ENCODE measurements at regions not wholly inside any gene's neighbourhood (a gene's known extent, or its start where the extent isn't known, plus 50 kb on each side); places are given as distances from the start of the nearest gene placed in this dataset.

GRCh38 chr2:205868773-205869333 is 186.6 kb downstream of the NRP2 start:
- Mint-ChIP-seq H3K36me3 (ENCODE audit: low read depth, unreplicated experiment) (no peaks in the 10 kb centered on the region), H3K9me3 (ENCODE audit: unreplicated experiment) (no peaks in the 10 kb centered on the region), H3K4me3 (ENCODE audit: unreplicated experiment) (no peak overlapping the region), H3K27ac (ENCODE audit: unreplicated experiment) (no peak overlapping the region), H3K27me3 (ENCODE audit: unreplicated experiment) (peaks cover 3% of the 10 kb centered on the region), H3K4me1 (ENCODE audit: unreplicated experiment) (peaks cover 4% of the 10 kb centered on the region)
- TF ChIP-seq CTCF (IDR thresholded peaks at IDR 0.05; ENCODE audit: unreplicated experiment), result no peak
- no peak for DNase-seq (ENCODE audit: low spot score)

- H3K36me3 Mint-ChIP-seq (ENCODE audit: low read depth, unreplicated experiment), result no peaks in the 10 kb centered on the region
- no peak for TF ChIP-seq CTCF (IDR thresholded peaks at IDR 0.05; ENCODE audit: unreplicated experiment)
- H3K4me3 Mint-ChIP-seq (ENCODE audit: unreplicated experiment), result no peak overlapping the region
- DNase-seq (ENCODE audit: low spot score), result no peak
- H3K27ac Mint-ChIP-seq (ENCODE audit: unreplicated experiment), result no peak overlapping the region
- H3K4me1 Mint-ChIP-seq (ENCODE audit: unreplicated experiment), result peaks cover 4% of the 10 kb centered on the region
- H3K9me3 Mint-ChIP-seq (ENCODE audit: unreplicated experiment), result no peaks in the 10 kb centered on the region
- peaks cover 3% of the 10 kb centered on the region for H3K27me3 Mint-ChIP-seq (ENCODE audit: unreplicated experiment)
These were observed 185.8 kb downstream of the NRP2 start for GRCh38 chr2:205868053-205868452.

DNA sequence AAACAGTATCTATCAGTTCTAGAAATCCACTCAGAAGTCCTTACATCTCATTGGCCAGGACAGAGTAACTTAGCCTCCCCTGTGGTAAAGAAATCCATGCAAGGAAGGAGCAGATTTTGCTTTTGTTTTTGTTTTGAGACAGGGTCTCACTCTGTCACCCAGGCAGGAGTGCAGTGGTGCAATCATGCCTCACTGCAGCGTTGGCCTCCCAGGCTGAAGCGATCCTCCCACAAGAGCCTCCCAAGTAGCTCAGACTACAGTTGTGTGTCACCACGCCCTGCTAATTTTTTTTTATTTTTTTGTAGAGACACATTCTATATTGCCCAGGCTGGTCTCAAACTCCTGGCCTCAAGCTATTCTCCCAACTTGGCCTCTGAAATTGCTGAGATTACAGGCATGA is 185.1 kb downstream of the NRP2 start:
- TF ChIP-seq CTCF (IDR thresholded peaks at IDR 0.05; ENCODE audit: unreplicated experiment), result no peak
- no peak overlapping the region for H3K27ac Mint-ChIP-seq (ENCODE audit: unreplicated experiment)
- no peak for DNase-seq (ENCODE audit: low spot score)
- peaks cover 4% of the 10 kb centered on the region for H3K4me1 Mint-ChIP-seq (ENCODE audit: unreplicated experiment)
- H3K4me3 Mint-ChIP-seq (ENCODE audit: unreplicated experiment), result no peak overlapping the region
- H3K36me3 Mint-ChIP-seq (ENCODE audit: low read depth, unreplicated experiment), result no peaks in the 10 kb centered on the region
- peaks cover 3% of the 10 kb centered on the region for H3K27me3 Mint-ChIP-seq (ENCODE audit: unreplicated experiment)
- no peaks in the 10 kb centered on the region for H3K9me3 Mint-ChIP-seq (ENCODE audit: unreplicated experiment)

DNA sequence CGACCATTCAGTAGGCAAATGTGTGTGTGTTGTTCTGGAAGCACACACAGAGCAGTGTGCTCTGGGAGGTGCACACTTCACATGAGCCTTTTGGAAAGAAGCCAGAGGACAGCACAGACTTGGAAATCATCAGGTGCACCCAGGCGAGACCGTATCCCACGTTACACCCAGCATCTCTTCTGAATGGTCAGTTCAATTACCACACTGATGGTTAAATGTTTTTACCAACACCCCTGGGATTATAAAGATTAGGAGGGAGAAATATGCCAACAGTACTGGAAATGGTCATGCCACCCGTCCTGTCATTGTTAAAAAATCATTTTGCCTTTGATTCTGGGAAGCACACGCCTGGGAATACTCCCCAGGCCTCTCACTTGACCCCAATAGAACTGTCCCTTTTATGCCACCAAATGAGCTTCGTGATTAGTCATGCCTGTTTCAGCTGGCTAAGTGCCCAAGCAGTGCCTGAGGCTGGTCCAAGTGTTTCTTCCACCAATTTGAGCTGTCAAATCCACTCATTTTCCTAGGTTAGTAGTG is 183.7 kb downstream of the NRP2 start:
- H3K27ac Mint-ChIP-seq (ENCODE audit: unreplicated experiment), result no peak overlapping the region
- no peaks in the 10 kb centered on the region for H3K36me3 Mint-ChIP-seq (ENCODE audit: low read depth, unreplicated experiment)
- H3K4me3 Mint-ChIP-seq (ENCODE audit: unreplicated experiment), result no peak overlapping the region
- TF ChIP-seq CTCF (IDR thresholded peaks at IDR 0.05; ENCODE audit: unreplicated experiment), result no peak
- no peaks in the 10 kb centered on the region for H3K9me3 Mint-ChIP-seq (ENCODE audit: unreplicated experiment)
- H3K4me1 Mint-ChIP-seq (ENCODE audit: unreplicated experiment), result peaks cover 4% of the 10 kb centered on the region
- peaks cover 3% of the 10 kb centered on the region for H3K27me3 Mint-ChIP-seq (ENCODE audit: unreplicated experiment)
- no peak for DNase-seq (ENCODE audit: low spot score)

DNA sequence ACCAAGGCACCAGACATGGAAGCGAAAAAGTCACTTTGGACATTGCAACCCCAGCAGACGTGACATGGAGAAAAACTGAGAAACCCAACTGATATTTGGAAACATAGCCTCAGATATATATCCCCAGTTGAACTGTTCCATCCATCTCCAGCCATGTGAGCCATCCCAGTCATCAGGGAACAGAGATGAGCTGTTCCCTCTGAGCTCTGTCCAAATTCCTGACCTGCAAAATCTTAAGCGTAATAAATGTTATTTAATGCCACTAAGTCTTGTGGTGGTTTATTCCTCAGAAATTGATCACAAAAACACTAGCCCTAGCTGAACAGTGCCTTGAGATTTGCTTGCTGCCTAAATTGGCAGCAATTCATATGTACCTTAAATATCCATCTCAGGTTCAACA is 182.8 kb downstream of the NRP2 start:
- H3K4me1 Mint-ChIP-seq (ENCODE audit: unreplicated experiment), result peaks cover 4% of the 10 kb centered on the region
- H3K4me3 Mint-ChIP-seq (ENCODE audit: unreplicated experiment), result no peak overlapping the region
- H3K27ac Mint-ChIP-seq (ENCODE audit: unreplicated experiment), result no peak overlapping the region
- no peak for TF ChIP-seq CTCF (IDR thresholded peaks at IDR 0.05; ENCODE audit: unreplicated experiment)
- no peaks in the 10 kb centered on the region for H3K36me3 Mint-ChIP-seq (ENCODE audit: low read depth, unreplicated experiment)
- DNase-seq (ENCODE audit: low spot score), result no peak
- no peaks in the 10 kb centered on the region for H3K9me3 Mint-ChIP-seq (ENCODE audit: unreplicated experiment)
- peaks cover 3% of the 10 kb centered on the region for H3K27me3 Mint-ChIP-seq (ENCODE audit: unreplicated experiment)
